DND-41 (cell line): ENCODE measurements at regions not wholly inside any gene's neighbourhood (a gene's known extent, or its start where the extent isn't known, plus 50 kb on each side); places are given as distances from the start of the nearest gene placed in this dataset.
"Not testable (repeated sequence)": the region's sequence is repeated elsewhere in the genome, so short reads cannot be mapped to it uniquely, and the experiment has no call there.

Experiments used
- ATAC-seq: fragments of 200-7000 bp; cut with Tn5 transposase; 3 replicates; pipeline ENCODE4 v1.9.1; 2021; ENCODE audit warnings: low read depth; ENCODE audit not compliant: insufficient read depth
- DNase-seq: peaks from one replicate; pipeline ENCODE4 v3.0.0-alpha.2; 2020
- H2AFZ ChIP-seq: 2 replicates; pipeline ENCODE4 v1.6.0; 2012; ENCODE audit warnings: low read depth, low read length
- H3K27ac ChIP-seq: 2 replicates; pipeline ENCODE4 v1.5.1; 2012; ENCODE audit warnings: low read length, inconsistent platforms
- H3K27me3 ChIP-seq: fragments of 200-600 bp; sonication (generic); 2 replicates; pipeline ENCODE4 v1.6.0; 2012; ENCODE audit warnings: low read length, mild to moderate bottlenecking, inconsistent platforms; ENCODE audit not compliant: insufficient read depth, poor library complexity
- H3K36me3 ChIP-seq: 2 replicates; pipeline ENCODE4 v1.5.1; 2012; ENCODE audit warnings: low read length, inconsistent platforms; ENCODE audit not compliant: insufficient read depth
- H3K4me1 ChIP-seq: 2 replicates; pipeline ENCODE4 v1.5.1; 2012; ENCODE audit warnings: mild to moderate bottlenecking, low read length; ENCODE audit not compliant: insufficient read depth
- H3K4me2 ChIP-seq: 2 replicates; pipeline ENCODE4 v1.6.0; 2012; ENCODE audit warnings: mild to moderate bottlenecking, moderate library complexity, low read length, inconsistent platforms; ENCODE audit not compliant: insufficient read depth
- H3K4me3 ChIP-seq, 2 experiments: fragments of 200-600 bp in 1 of 2; shearing (Covaris generic) in 1 of 2; 2 replicates each; pipeline ENCODE4 v1.5.1; 2012 to 2016; ENCODE audit warnings: inconsistent platforms in 2 of 2, low read length in 2 of 2, mild to moderate bottlenecking in 2 of 2, low read depth in 1 of 2, moderate library complexity in 1 of 2
- H3K79me2 ChIP-seq: 2 replicates; pipeline ENCODE4 v1.6.0; 2012; ENCODE audit warnings: low read length, inconsistent platforms; ENCODE audit not compliant: insufficient read depth
- H3K9ac ChIP-seq: 2 replicates; pipeline ENCODE4 v1.6.0; 2012; ENCODE audit warnings: low read depth, mild to moderate bottlenecking, inconsistent platforms, low read length, moderate library complexity
- H3K9me3 ChIP-seq: 2 replicates; pipeline ENCODE4 v1.5.1; 2012; ENCODE audit warnings: low read length, moderate library complexity, mild to moderate bottlenecking, inconsistent platforms; ENCODE audit not compliant: insufficient read depth, severe bottlenecking
- H4K20me1 ChIP-seq: 2 replicates; pipeline ENCODE4 v1.6.0; 2012; ENCODE audit warnings: low read length; ENCODE audit not compliant: insufficient read depth
- EZH2 ChIP-seq: IDR thresholded peaks from 3 replicates; pipeline ENCODE4 v1.6.1; 2012; ENCODE audit warnings: borderline replicate concordance, low read depth, mild to moderate bottlenecking, moderate library complexity, low read length, inconsistent platforms; ENCODE audit not compliant: severe bottlenecking
- TF ChIP-seq, protein P1 (sequence below): IDR thresholded peaks from 2 replicates; pipeline ENCODE4 v1.5.1; 2012; ENCODE audit warnings: borderline replicate concordance, low read length, moderate library complexity, mild to moderate bottlenecking; ENCODE audit not compliant: poor library complexity, severe bottlenecking; ENCODE audit errors: extremely low read depth

DNA sequence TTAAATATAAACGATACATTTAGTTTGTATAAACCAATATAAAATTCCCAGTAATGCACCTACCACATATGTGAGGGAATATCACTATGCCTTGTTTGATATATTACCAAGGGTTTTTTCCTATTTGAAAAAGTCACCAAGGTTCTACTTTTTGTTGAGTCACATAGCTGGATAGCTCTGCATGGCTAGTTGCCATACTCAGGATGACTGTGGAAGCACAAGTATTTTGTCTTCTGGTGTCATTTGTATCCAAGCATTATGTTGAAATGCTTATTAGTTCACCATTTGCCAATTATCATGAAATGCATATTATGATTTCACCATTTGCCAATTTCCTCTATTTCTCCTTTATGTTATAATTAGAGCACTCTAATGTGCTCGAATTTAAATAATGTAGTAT is 162.7 kb upstream of the TTC29 start:
- H3K4me3 ChIP-seq: no peak overlapping the region
- no peaks in the 10 kb centered on the region for H3K36me3 ChIP-seq
- no peak overlapping the region for H3K27ac ChIP-seq
- no peak for TF ChIP-seq EZH2
- TF ChIP-seq, protein P1, sequence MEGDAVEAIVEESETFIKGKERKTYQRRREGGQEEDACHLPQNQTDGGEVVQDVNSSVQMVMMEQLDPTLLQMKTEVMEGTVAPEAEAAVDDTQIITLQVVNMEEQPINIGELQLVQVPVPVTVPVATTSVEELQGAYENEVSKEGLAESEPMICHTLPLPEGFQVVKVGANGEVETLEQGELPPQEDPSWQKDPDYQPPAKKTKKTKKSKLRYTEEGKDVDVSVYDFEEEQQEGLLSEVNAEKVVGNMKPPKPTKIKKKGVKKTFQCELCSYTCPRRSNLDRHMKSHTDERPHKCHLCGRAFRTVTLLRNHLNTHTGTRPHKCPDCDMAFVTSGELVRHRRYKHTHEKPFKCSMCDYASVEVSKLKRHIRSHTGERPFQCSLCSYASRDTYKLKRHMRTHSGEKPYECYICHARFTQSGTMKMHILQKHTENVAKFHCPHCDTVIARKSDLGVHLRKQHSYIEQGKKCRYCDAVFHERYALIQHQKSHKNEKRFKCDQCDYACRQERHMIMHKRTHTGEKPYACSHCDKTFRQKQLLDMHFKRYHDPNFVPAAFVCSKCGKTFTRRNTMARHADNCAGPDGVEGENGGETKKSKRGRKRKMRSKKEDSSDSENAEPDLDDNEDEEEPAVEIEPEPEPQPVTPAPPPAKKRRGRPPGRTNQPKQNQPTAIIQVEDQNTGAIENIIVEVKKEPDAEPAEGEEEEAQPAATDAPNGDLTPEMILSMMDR: no peak
- no peaks in the 10 kb centered on the region for H3K9me3 ChIP-seq
- no peaks in the 10 kb centered on the region for H3K79me2 ChIP-seq
- H3K9ac ChIP-seq: no peak overlapping the region
- H2AFZ ChIP-seq: no peak overlapping the region
- DNase-seq (no peak), ATAC-seq (no peak)
- no peaks in the 10 kb centered on the region for H3K4me1 ChIP-seq
- no peaks in the 10 kb centered on the region for H4K20me1 ChIP-seq
- no peak overlapping the region for H3K4me2 ChIP-seq
- H3K27me3 ChIP-seq: no peaks in the 10 kb centered on the region

DNA sequence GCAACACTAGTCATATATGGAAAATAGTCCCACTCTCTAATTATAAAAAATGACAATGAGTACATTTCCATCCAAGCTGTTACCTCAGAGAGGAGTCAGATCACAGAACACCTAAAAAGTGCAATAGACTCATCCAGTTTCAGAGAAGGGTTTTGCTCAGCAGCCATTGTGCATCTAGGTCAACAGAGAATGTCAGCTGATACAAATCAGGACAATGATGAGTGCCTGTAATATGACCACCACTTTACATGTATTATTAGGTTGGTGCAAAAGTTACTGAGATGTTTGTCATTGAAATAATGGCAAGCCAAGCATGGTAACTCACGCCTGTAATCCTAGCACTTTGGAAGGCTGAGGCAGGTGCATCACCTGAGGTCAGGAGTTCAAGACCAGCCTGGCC is 164.1 kb upstream of the TTC29 start:
- H3K4me3 ChIP-seq: no peak overlapping the region
- no peaks in the 10 kb centered on the region for H4K20me1 ChIP-seq
- DNase-seq (no peak), ATAC-seq (no peak)
- no peaks in the 10 kb centered on the region for H3K9me3 ChIP-seq
- H3K36me3 ChIP-seq: no peaks in the 10 kb centered on the region
- H3K4me2 ChIP-seq: no peak overlapping the region
- H3K4me1 ChIP-seq: no peaks in the 10 kb centered on the region
- no peak overlapping the region for H2AFZ ChIP-seq
- no peak for TF ChIP-seq EZH2
- TF ChIP-seq, protein P1: no peak
- no peak overlapping the region for H3K9ac ChIP-seq
- no peaks in the 10 kb centered on the region for H3K79me2 ChIP-seq
- no peak overlapping the region for H3K27ac ChIP-seq
- no peaks in the 10 kb centered on the region for H3K27me3 ChIP-seq

DNA sequence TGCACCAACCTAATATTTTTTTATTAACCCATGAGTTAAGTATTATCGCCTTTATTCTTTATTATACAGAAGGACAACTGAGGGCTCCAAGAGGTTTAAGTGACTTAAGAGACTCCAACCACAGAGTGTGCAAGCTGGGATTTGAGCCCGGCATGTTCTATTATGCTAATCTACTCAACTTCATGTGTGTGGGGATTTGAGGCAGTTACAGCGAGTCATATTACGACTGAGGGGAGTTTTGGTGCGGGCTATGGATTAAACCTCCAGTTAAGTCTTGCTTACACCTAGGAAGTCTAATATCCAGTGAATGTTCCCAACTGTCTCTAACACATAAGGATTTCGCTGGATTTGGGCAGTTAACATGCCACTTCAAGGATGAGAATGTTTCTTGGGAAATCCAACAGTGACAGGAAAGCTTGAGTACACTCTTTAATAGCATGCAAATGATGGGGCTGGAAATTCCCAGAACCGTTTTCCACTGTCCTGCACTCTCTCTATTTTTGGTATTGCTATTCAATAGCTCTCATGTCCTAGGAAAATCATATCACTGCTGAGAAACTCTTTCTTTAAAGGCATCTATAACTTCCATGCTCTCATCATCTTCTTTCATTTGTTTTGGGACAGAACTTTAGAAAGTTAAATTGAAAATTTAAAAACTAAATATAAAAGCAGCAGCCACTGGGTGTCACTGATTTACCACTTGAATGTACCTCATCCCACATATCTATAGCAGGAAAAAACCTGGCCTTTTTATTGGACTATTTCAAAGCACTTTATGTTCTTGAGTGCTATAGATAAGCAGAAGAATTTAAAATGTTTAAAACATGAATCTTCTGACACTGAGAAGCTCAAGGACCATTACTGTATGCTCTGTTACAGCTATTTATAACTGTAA is 165.1 kb upstream of the TTC29 start:
- H3K4me3 ChIP-seq: no peak overlapping the region
- H2AFZ ChIP-seq: no peak overlapping the region
- no peaks in the 10 kb centered on the region for H3K36me3 ChIP-seq
- no peaks in the 10 kb centered on the region for H4K20me1 ChIP-seq
- H3K27ac ChIP-seq: no peak overlapping the region
- TF ChIP-seq, protein P1: no peak
- TF ChIP-seq EZH2: no peak
- no peaks in the 10 kb centered on the region for H3K27me3 ChIP-seq
- H3K4me1 ChIP-seq: no peaks in the 10 kb centered on the region
- no peak overlapping the region for H3K4me2 ChIP-seq
- H3K9ac ChIP-seq: no peak overlapping the region
- H3K9me3 ChIP-seq: no peaks in the 10 kb centered on the region
- no peaks in the 10 kb centered on the region for H3K79me2 ChIP-seq
- ATAC-seq (no peak), DNase-seq (no peak)

DNA sequence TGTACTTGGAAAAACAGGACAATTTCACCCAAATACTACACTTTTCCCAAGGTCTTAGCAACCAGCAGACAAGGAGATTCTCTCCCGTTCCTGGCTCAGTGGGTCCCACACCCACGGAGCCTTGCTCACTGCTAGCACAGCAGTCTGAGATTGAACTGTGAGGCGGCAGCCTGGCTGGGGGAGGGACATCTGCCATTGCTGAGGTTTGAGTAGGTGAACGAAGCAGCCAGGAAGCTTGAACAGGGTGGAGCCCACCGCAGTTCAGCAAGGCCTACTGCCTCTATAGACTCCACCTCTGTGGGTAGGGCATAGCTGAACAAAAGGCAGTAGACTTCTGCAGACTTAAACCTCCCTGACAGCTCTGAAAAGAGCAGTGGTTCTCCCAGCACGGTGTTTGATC is 166.5 kb upstream of the TTC29 start:
- H3K27ac ChIP-seq, ATAC-seq, H4K20me1 ChIP-seq, H3K4me3 ChIP-seq, H3K9me3 ChIP-seq, H3K4me2 ChIP-seq, H3K36me3 ChIP-seq, DNase-seq, H3K79me2 ChIP-seq, H3K4me1 ChIP-seq, H3K27me3 ChIP-seq, H2AFZ ChIP-seq, H3K9ac ChIP-seq: not testable (repeated sequence)
